Naive thymus-derived CD8-positive, alpha-beta T cell (primary cell): ENCODE measurements at regions not wholly inside any gene's neighbourhood (a gene's known extent, or its start where the extent isn't known, plus 50 kb on each side); places are given as distances from the start of the nearest gene placed in this dataset.
A peak's percentile ranks its signal among the peaks of the same experiment; 100 is the strongest.

Experiments used
- ATAC-seq, 2 donors: fragments of 150-1000 bp; cut with Tn5 transposase in 1 of 2; sonication (Bioruptor Pico), chemical (Tn5 transposase) in 1 of 2; 1 replicate in 1 of 2; 2 replicates in 1 of 2; pipeline ENCODE4 v1.10.0; 2021; ENCODE audit warnings: mild to moderate bottlenecking in 2 of 2, moderate library complexity in 2 of 2
- POLR2A ChIA-PET: fragments of 350-600 bp; sonication (Branson Sonifier 250); formaldehyde crosslinking; loops from one replicate; lab custom pipeline; 2021; ENCODE audit warnings: antibody characterized with exemption; lab: Charles Lee
- DNase-seq, 10 donors: peaks; one replicate each; pipeline versions ENCODE4 v3.0.0 to v3.0.0-alpha.2; 2020 to 2022
- H3K27ac Mint-ChIP-seq, 10 donors: one replicate each; pipeline ENCODE4 v1.8.0; 2020 to 2022; ENCODE audit warnings: mild to moderate bottlenecking in 10 of 10, mixed read lengths in 10 of 10, moderate library complexity in 4 of 10, inconsistent platforms in 1 of 10
- H3K27me3 Mint-ChIP-seq, 5 donors: one replicate each; pipeline ENCODE4 v1.8.0; 2021 to 2022; ENCODE audit warnings: mixed read lengths in 5 of 5
- H3K36me3 Mint-ChIP-seq, 3 donors: one replicate each; pipeline ENCODE4 v1.8.0; 2020 to 2022; ENCODE audit warnings: mixed read lengths in 3 of 3, mild to moderate bottlenecking in 2 of 3, inconsistent platforms in 1 of 3
- H3K4me1 Mint-ChIP-seq, 4 donors: one replicate each; pipeline ENCODE4 v1.8.0; 2021 to 2022; ENCODE audit warnings: mixed read lengths in 4 of 4
- H3K4me3 Mint-ChIP-seq, 10 donors: one replicate each; pipeline ENCODE4 v1.8.0; 2020 to 2022; ENCODE audit warnings: mild to moderate bottlenecking in 10 of 10, mixed read lengths in 10 of 10, moderate library complexity in 6 of 10, inconsistent platforms in 1 of 10
- H3K9me3 Mint-ChIP-seq, 9 donors: one replicate each; pipeline ENCODE4 v1.8.0; 2020 to 2022; ENCODE audit warnings: mixed read lengths in 9 of 9, mild to moderate bottlenecking in 3 of 9, inconsistent platforms in 1 of 9, moderate library complexity in 1 of 9

DNA sequence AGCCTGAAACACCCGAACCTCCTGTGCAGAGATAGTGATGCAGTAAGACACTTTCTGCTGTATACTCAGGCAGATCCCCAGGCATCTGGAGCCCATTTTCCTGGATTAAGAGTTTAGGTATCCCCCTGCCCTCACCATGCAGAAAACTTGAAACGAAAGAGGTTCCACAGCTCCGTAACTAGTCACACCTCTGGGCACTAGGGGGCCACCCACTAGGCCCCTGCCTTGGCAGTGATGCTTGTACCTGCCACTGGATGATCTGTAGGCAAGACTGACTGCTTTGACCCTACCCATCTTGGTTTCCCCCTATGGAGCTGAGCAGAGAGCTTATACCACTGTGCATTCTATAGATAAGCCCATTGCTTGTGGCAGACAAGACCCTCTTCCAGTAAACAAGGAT, 940.6 kb downstream of the PCDH19 start:
- ATAC-seq (no peak), DNase-seq (no peak)
- Mint-ChIP-seq H3K36me3 (no peaks in the 10 kb centered on the region), H3K27me3 (no peaks in the 10 kb centered on the region), H3K4me1 (no peaks in the 10 kb centered on the region), H3K4me3 (no peak overlapping the region), H3K9me3 (peaks cover 0 to 9% (median 3%) of the 10 kb centered on the region in 9 donors), H3K27ac (no peak overlapping the region)
- POLR2A ChIA-PET = no interaction called here

DNA sequence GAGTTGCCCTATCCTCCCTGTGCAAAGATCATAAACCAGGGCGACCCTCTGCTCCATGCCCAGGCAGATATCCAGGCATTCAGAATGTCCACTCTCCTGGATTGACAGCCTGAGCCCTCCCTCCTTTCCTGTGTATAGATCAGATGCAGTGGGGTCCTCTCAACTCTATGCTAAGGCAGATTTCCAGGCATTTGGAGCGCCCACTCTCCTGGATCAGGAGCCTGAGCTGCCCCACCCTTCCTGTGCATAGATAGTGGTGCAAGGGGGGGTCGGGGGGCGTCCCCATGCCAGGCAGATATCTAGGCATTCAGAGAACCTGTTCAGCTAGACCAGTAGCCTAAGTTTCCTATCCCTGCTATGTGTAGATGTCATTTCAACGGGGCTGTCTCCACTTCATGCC, 941.1 kb downstream of the PCDH19 start:
- Mint-ChIP-seq H3K4me1 (no peaks in the 10 kb centered on the region), H3K9me3 (peaks cover 0 to 9% (median 3%) of the 10 kb centered on the region in 9 donors), H3K4me3 (no peak overlapping the region), H3K27me3 (no peaks in the 10 kb centered on the region), H3K27ac (no peak overlapping the region), H3K36me3 (no peaks in the 10 kb centered on the region)
- POLR2A ChIA-PET = no interaction called here
- DNase-seq (no peak), ATAC-seq (no peak)

DNA sequence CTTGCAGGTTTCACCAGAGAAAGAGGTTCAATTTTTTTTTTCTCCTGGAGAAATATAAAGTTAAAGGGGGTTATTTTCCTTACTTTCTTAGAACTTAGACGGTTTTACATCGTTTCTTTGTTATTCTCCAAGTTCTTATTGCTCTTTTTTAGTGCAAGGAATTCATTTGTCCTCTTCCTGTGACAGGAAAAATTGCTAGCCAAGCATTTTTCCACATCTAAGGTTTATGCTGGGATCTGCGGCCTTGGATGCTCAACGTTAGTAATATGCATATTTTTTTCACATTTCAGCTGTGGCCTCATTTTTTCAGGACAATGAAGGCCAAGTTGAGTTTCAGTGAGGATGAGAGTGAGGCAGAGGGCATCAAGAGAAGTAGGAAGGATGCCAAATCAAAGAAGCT, 948.9 kb downstream of the PCDH19 start:
- no peaks in the 10 kb centered on the region for H3K27me3 Mint-ChIP-seq
- H3K36me3 Mint-ChIP-seq = no peaks in the 10 kb centered on the region
- POLR2A ChIA-PET = no interaction called here

DNA sequence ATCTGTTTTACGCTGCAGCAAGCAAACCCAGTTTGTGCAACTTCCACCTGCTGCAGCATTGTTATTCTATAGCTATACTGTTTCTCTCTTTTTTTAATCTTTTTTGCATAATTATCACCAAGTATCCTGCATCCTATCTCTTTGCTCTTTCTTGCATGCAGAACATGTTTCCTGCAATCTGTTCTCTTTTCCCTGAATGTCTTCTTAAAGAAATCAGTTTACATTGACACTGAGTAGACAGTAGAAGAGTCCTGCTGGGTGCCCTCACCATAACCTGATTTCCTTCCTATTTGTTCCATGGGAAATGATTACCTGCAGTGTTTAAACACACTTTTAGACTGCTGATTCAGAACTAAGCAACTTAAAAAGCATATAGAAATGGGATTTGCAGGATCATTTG, 964.7 kb downstream of the PCDH19 start:
- Mint-ChIP-seq H3K36me3 (no peaks in the 10 kb centered on the region), H3K9me3 (peaks cover 0 to 6% (median 0%) of the 10 kb centered on the region in 9 donors), H3K27me3 (no peaks in the 10 kb centered on the region), H3K4me1 (no peaks in the 10 kb centered on the region), H3K27ac (no peak overlapping the region), H3K4me3 (no peak overlapping the region)
- DNase-seq (no peak), ATAC-seq (no peak)
- POLR2A ChIA-PET = no interaction called here

More for the DNA sequence above, 948.9 kb downstream of the PCDH19 start:
- no peak for ATAC-seq
- DNase-seq = no peak
- H3K9me3 Mint-ChIP-seq = peaks cover 0 to 12% (median 2%) of the 10 kb centered on the region in 9 donors
- no peak overlapping the region for H3K4me3 Mint-ChIP-seq
- no peak overlapping the region for H3K27ac Mint-ChIP-seq
- H3K4me1 Mint-ChIP-seq = no peaks in the 10 kb centered on the region

DNA sequence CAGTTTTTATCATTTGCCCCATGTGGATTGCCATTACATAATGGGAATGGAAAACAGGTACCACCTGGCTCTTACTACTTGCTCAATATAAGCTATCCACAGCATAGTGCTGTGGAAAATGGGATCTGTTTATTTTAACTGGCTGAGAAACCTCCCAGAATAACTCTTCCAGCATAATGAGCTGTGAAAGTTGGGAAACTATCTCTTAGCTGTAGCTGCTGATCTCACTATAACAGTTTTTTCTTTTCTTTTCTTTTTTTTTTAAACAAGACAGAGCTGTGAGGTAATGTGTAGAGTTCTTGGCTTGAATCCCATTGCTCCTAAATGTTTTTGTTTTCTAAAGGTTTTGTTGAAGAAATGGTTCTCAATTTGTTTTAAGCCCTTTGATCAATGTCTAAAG, 988.3 kb downstream of the PCDH19 start:
- H3K27ac Mint-ChIP-seq = no peak overlapping the region
- ATAC-seq (no peak), DNase-seq (no peak)
- H3K9me3 Mint-ChIP-seq = peaks cover 0 to 19% (median 7%) of the 10 kb centered on the region in 9 donors
- no peaks in the 10 kb centered on the region for H3K4me1 Mint-ChIP-seq
- H3K4me3 Mint-ChIP-seq = no peak overlapping the region
- POLR2A ChIA-PET = no interaction called here
- no peaks in the 10 kb centered on the region for H3K27me3 Mint-ChIP-seq
- peaks cover 0 to 6% (median 0%) of the 10 kb centered on the region in 3 donors for H3K36me3 Mint-ChIP-seq

DNA sequence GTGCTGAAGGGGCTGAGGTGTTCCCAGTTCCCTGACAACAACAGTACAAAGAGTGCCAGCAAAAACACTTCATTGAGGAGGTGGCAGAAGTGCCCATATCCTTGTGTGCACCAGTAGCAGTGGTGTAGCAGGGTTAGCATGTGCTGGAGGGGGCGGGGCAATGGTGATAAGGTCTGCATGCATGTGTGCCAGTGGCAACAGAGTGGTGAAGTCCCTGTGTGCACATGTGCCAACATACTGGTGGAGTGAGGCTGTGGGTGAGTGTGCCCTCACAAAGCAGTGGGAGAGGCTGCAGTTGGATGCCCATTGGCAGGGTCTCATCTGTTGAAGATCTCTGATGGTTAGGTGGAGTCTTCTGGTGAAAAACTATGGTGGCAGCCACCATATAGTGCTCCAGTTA, 994.6 kb downstream of the PCDH19 start:
- POLR2A ChIA-PET = no interaction called here
- Mint-ChIP-seq H3K9me3 (peaks cover 0 to 14% (median 1%) of the 10 kb centered on the region in 9 donors), H3K27ac (no peak overlapping the region)

DNA sequence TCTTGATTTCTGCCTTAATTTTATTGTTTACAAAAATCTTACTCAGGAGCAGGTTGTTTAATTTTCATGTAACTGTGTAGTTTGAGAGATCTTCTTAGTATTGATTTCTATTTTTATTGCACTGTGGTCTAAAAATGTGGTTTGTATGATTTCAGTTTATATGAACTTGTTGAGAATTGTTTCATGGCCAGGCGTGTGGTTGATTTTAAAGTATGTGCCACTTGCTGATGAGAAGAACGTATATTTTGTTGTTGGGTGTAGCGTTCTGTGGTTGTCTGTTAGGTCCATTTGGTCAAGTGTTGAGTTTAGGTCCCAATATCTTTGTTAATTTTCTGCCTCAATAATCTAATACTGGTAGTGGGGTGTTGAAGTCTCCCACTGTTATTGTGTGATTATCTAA, 996.8 kb downstream of the PCDH19 start:
- no peaks in the 10 kb centered on the region for H3K27me3 Mint-ChIP-seq
- POLR2A ChIA-PET = no interaction called here
- no peaks in the 10 kb centered on the region for H3K4me1 Mint-ChIP-seq
- DNase-seq (no peak), ATAC-seq (no peak)
- H3K4me3 Mint-ChIP-seq = no peak overlapping the region
- H3K9me3 Mint-ChIP-seq = peaks cover 0 to 11% (median 0%) of the 10 kb centered on the region in 9 donors
- no peaks in the 10 kb centered on the region for H3K36me3 Mint-ChIP-seq
- no peak overlapping the region for H3K27ac Mint-ChIP-seq

More for the DNA sequence above, 994.6 kb downstream of the PCDH19 start:
- DNase-seq = no peak
- Mint-ChIP-seq H3K36me3 (no peaks in the 10 kb centered on the region), H3K4me3 (no peak overlapping the region), H3K27me3 (no peaks in the 10 kb centered on the region), H3K4me1 (no peaks in the 10 kb centered on the region)
- ATAC-seq = no peak

DNA sequence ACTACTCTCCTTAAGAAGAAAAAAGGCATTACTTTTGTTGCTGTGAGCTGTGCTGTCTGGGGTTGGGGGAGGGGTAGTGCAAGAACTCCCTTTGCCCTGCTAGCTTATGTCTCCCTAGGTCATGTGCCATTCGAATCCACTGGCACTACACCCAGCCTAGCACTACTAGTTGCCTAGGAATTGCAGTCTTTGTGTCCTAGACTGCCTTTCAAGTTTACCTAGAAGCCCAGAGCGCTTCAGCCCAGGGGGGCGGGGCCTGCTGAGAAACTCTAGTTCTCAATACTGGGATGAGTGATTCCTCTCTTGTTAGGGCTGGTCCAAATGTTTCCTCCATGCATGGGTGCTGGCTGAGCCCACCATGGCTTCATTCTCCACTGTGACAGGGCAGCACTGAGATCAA, 1011.5 kb downstream of the PCDH19 start:
- ATAC-seq = no peak
- Mint-ChIP-seq H3K4me3 (no peak overlapping the region), H3K9me3 (peaks cover 0 to 3% (median 0%) of the 10 kb centered on the region in 9 donors), H3K4me1 (no peaks in the 10 kb centered on the region), H3K36me3 (no peaks in the 10 kb centered on the region), H3K27ac (no peak overlapping the region), H3K27me3 (no peaks in the 10 kb centered on the region)
- no peak for DNase-seq
- POLR2A ChIA-PET = no interaction called here

DNA sequence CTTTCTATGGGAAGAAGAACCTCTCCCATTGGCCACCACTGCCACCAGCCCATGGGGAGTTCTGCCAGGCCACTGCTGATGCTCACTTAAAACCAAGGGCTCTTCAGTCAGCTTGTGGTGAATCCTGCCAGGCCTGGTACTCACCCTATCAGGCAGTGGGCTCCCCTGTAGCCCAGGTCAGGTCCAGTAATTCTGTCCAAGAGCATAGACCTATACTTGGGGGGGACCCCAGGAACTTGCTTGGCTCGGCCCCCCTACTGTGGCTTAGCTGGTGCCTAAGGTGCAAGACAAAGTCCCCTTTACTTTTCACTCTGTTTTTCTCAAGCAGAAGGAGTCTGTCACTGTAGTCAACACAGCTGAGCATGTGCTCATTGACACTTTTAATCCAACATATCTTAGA, 1012.2 kb downstream of the PCDH19 start:
- Mint-ChIP-seq H3K4me3 (no peak overlapping the region), H3K9me3 (peaks cover 0 to 3% (median 0%) of the 10 kb centered on the region in 9 donors), H3K36me3 (no peaks in the 10 kb centered on the region), H3K27ac (no peak overlapping the region), H3K4me1 (no peaks in the 10 kb centered on the region), H3K27me3 (no peaks in the 10 kb centered on the region)
- POLR2A ChIA-PET = no interaction called here
- DNase-seq (no peak), ATAC-seq (no peak)

DNA sequence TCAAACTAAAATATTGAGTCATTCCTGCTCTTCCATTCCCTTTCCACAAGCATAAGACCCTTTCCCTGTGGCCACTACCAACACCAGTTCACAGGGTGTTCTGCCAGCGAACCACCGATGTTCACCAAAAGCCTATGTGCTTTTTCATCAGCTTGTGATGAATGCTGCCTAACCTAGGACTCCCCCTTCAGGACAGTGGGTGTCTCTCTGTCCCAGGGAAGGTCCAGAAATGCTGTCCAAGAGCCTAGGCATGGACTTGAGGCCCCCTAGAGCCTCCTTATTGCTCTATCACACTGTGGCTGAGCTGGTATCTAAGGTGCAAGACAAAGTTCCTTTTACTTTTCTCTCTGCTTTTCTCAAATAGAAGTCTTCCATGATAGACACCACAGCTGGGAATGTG, 1015.6 kb downstream of the PCDH19 start:
- ATAC-seq (no peak), DNase-seq (no peak)
- H3K27me3 Mint-ChIP-seq = no peaks in the 10 kb centered on the region
- H3K36me3 Mint-ChIP-seq = no peaks in the 10 kb centered on the region
- peaks cover 0 to 10% (median 2%) of the 10 kb centered on the region in 9 donors for H3K9me3 Mint-ChIP-seq
- H3K27ac Mint-ChIP-seq = peak overlapping the region in 1 of 10 donors; percentile 21
- no peaks in the 10 kb centered on the region for H3K4me1 Mint-ChIP-seq
- H3K4me3 Mint-ChIP-seq = no peak overlapping the region
- POLR2A ChIA-PET = no interaction called here

DNA sequence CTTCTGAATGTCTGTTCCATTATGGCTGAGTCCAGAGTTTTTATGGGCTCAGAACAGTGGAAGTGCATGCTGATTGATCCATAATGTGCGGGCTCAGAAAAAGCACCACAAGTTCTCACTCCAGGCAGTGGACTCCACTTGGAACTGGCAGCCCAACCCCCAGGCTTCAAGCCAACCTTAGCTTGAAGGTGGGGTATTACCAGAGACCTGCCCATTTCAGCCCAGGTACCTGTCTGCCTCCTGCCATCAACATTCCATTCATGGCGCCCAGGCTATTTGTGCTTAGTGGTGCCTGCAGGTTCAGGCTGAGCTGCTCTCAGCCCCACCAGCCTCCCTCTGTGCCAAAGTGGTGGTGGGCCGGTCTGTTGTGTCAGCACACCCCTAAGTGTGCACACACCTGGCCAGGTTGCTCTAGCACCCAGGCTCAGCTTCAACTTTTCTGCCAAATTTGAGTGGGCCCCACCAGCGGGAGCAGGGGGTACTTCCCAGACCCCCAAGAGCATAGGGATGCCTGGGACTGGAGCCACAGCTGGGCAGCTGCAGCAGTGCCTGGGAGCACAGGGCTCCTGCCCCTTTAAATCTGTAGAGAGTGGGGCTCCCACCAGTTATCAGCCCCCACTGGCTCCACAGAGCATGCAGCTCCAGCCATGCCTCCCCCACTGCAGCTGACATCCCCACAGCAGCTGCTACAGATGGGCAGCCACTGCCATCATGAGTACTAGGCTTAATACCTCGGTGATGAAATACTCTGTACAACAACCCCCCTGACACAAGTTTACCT, 1025.3 kb downstream of the PCDH19 start:
- Mint-ChIP-seq H3K27ac (no peak overlapping the region), H3K9me3 (peaks cover 0 to 11% (median 2%) of the 10 kb centered on the region in 9 donors), H3K4me3 (no peak overlapping the region), H3K36me3 (no peaks in the 10 kb centered on the region), H3K27me3 (no peaks in the 10 kb centered on the region), H3K4me1 (no peaks in the 10 kb centered on the region)
- no peak for ATAC-seq
- POLR2A ChIA-PET = no interaction called here
- no peak for DNase-seq

DNA sequence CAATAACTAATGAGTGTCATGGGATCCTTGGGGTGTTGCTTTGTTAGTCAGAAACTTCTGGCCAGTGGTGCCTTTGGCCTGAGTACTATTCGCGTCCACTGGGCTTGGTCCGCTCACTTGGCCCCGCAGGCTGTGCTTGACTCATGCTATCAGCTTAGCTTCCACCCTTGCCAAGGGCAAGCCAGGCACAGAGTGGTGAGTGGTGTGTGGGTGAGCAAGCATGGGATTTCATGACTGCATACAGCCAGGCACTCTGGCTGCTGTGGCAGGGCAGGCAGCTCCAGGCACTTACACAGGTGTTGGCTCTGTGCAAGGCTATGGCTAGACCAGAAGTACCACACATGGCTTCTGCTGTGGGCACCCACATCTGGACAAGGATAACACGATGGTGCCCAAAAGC, 1026.3 kb downstream of the PCDH19 start:
- POLR2A ChIA-PET = no interaction called here
- Mint-ChIP-seq H3K4me3 (no peak overlapping the region), H3K4me1 (no peaks in the 10 kb centered on the region), H3K27me3 (no peaks in the 10 kb centered on the region), H3K9me3 (peaks cover 0 to 8% (median 0%) of the 10 kb centered on the region in 9 donors), H3K36me3 (no peaks in the 10 kb centered on the region), H3K27ac (no peak overlapping the region)
- DNase-seq = no peak
- no peak for ATAC-seq

DNA sequence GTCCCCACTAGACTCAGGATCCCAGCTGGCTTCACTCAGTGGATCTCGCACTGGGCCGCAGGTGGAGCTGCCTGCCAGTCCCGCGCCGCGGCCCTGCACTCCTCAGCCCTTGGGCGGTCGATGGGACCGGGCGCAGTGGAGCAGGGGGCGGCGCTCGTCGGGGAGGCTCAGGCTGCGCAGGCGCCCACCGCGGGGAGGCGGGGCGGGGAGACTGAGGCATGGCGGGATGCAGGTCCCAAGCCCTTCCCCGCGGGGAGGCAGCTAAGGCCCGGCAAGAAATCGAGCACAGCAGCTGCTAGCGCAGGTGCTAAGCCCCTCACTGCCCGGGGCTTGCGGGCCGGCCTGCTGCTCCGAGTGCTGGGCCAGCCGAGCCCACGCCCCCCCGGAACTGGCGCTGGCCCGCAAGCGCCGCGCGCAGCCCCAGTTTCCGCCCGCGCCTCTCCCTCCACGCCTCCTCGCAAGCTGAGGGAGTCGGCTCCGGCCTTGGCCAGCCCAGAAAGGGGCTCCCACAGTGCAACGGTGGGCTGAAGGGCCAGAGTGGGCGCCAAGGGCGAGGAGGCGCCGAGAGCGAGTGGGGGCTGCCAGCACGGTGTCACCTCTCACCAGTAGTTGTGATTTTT, 1038.0 kb downstream of the PCDH19 start:
- Mint-ChIP-seq H3K27me3 (no peaks in the 10 kb centered on the region), H3K9me3 (peaks cover 0 to 9% (median 0%) of the 10 kb centered on the region in 9 donors), H3K4me3 (no peak overlapping the region), H3K27ac (no peak overlapping the region), H3K4me1 (no peaks in the 10 kb centered on the region), H3K36me3 (no peaks in the 10 kb centered on the region)
- DNase-seq = no peak
- ATAC-seq = no peak
- POLR2A ChIA-PET = no interaction called here
